Osteocyte (in vitro differentiated cells): ENCODE measurements at regions not wholly inside any gene's neighbourhood (a gene's known extent, or its start where the extent isn't known, plus 50 kb on each side); places are given as distances from the start of the nearest gene placed in this dataset.

Experiments
- DNase-seq: peaks from one replicate; pipeline ENCODE4 v3.0.0; 2021; ENCODE audit warnings: mixed read lengths; ENCODE audit not compliant: unreplicated experiment; ENCODE audit errors: extremely low spot score
- H3K27ac Mint-ChIP-seq: one replicate; pipeline ENCODE4 v1.8.0; 2021; ENCODE audit warnings: mild to moderate bottlenecking, mixed read lengths; ENCODE audit not compliant: unreplicated experiment
- H3K27me3 Mint-ChIP-seq: one replicate; pipeline ENCODE4 v1.8.0; 2021; ENCODE audit warnings: mixed read lengths; ENCODE audit not compliant: unreplicated experiment
- H3K36me3 Mint-ChIP-seq: one replicate; pipeline ENCODE4 v1.8.0; 2021; ENCODE audit warnings: mixed read lengths; ENCODE audit not compliant: unreplicated experiment
- H3K4me1 Mint-ChIP-seq: one replicate; pipeline ENCODE4 v1.8.0; 2021; ENCODE audit warnings: mixed read lengths; ENCODE audit not compliant: unreplicated experiment
- H3K4me3 Mint-ChIP-seq: one replicate; pipeline ENCODE4 v1.8.0; 2021; ENCODE audit warnings: mild to moderate bottlenecking, moderate library complexity, mixed read lengths; ENCODE audit not compliant: unreplicated experiment
- H3K9me3 Mint-ChIP-seq: one replicate; pipeline ENCODE4 v1.8.0; 2021; ENCODE audit warnings: mixed read lengths; ENCODE audit not compliant: unreplicated experiment
- TF ChIP-seq, protein P1 (sequence below): fragments of 200-600 bp; sonication (generic); IDR thresholded peaks from 2 replicates; pipeline ENCODE4 v1.5.0; 2021; ENCODE audit warnings: antibody characterized with exemption, mild to moderate bottlenecking, moderate library complexity

DNA sequence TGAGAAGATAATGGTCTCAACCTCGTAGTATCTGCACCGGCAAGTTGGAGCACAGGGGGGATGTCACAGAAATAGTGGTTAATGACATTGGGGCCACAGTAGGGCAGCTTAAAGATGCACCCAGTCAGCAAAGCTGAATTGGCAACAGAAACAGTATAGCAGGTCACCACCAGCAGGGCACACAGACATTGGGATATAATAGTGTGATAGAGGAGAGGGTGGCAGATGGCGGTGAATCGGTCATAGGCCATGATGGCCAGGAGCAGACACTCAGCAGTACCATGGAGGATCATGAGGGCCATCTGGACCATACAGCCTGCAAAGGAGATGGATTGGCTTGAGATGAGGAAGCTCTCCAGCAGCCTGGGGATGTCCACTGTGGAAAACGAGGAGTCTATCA is 106.0 kb upstream of the OR9Q1 start:
- TF ChIP-seq, protein P1, sequence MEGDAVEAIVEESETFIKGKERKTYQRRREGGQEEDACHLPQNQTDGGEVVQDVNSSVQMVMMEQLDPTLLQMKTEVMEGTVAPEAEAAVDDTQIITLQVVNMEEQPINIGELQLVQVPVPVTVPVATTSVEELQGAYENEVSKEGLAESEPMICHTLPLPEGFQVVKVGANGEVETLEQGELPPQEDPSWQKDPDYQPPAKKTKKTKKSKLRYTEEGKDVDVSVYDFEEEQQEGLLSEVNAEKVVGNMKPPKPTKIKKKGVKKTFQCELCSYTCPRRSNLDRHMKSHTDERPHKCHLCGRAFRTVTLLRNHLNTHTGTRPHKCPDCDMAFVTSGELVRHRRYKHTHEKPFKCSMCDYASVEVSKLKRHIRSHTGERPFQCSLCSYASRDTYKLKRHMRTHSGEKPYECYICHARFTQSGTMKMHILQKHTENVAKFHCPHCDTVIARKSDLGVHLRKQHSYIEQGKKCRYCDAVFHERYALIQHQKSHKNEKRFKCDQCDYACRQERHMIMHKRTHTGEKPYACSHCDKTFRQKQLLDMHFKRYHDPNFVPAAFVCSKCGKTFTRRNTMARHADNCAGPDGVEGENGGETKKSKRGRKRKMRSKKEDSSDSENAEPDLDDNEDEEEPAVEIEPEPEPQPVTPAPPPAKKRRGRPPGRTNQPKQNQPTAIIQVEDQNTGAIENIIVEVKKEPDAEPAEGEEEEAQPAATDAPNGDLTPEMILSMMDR: no peak
- H3K9me3 Mint-ChIP-seq: peaks cover 10% of the 10 kb centered on the region
- no peak for DNase-seq
- H3K4me3 Mint-ChIP-seq: no peak overlapping the region
- H3K36me3 Mint-ChIP-seq: no peaks in the 10 kb centered on the region
- H3K4me1 Mint-ChIP-seq: no peaks in the 10 kb centered on the region
- no peaks in the 10 kb centered on the region for H3K27me3 Mint-ChIP-seq
- no peak overlapping the region for H3K27ac Mint-ChIP-seq

GRCh38 chr11:57920971-57921370 is 102.7 kb upstream of the OR9Q1 start:
- no peak for DNase-seq
- Mint-ChIP-seq H3K27ac (no peak overlapping the region), H3K4me1 (no peaks in the 10 kb centered on the region), H3K27me3 (no peaks in the 10 kb centered on the region), H3K36me3 (no peaks in the 10 kb centered on the region), H3K4me3 (no peak overlapping the region), H3K9me3 (peaks cover 3% of the 10 kb centered on the region)
- TF ChIP-seq, protein P1: no peak

GRCh38 chr11:57932105-57932504 is 91.6 kb upstream of the OR9Q1 start:
- TF ChIP-seq, protein P1: no peak
- Mint-ChIP-seq H3K9me3 (no peaks in the 10 kb centered on the region), H3K4me1 (no peaks in the 10 kb centered on the region), H3K36me3 (no peaks in the 10 kb centered on the region), H3K27ac (no peak overlapping the region), H3K4me3 (no peak overlapping the region), H3K27me3 (no peaks in the 10 kb centered on the region)
- DNase-seq: no peak

DNA sequence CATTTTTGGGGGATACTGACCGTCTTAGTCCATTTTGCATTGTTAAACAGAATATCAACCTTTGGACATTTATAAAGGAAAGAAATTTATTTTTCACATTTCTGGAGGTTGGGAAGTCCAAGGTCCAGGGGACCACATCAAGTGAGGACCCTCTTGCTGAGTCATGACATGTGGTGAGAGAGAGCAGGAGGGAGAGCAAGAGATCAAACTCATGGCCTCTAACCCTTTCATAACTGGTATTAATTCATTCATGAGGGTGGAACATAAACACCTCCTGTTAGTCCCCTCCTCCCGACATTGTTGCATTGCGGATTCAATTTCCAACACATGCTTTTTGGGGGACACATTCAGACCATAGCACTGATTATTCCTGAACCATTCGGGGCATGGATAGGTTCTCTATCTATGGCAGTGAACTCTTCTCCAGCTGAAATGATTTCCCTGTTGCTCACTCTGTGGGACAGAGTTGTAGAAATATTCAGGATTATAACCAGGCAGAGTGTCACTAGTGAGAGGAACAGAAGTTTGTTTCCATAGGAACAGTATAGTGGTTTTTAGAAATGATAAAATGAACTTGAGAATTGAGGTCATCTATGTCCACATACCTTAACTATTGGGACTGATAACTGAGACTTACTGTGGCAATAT is 88.2 kb upstream of the OR9Q1 start:
- Mint-ChIP-seq H3K9me3 (no peaks in the 10 kb centered on the region), H3K36me3 (no peaks in the 10 kb centered on the region), H3K27me3 (no peaks in the 10 kb centered on the region), H3K4me3 (no peak overlapping the region), H3K4me1 (no peaks in the 10 kb centered on the region), H3K27ac (no peak overlapping the region)
- DNase-seq: no peak
- TF ChIP-seq, protein P1: no peak

DNA sequence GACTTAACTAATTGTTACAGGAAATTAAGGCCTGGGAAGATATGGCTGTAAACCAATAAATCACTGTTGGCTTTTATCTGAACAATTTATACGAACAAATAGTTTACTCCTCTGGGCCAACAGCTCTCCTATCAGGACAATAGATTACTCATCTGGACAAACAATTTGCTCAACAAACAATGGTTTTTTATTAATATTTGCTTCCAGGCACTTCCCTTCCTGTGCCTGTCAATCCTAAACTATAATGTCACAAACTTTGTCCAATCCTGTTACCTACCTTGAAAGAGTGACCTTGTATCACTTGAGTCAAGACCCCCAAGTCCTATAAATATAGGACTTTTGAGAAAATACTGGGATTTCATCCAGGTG is 87.6 kb upstream of the OR9Q1 start:
- TF ChIP-seq, protein P1: no peak
- Mint-ChIP-seq H3K27ac (no peak overlapping the region), H3K27me3 (no peaks in the 10 kb centered on the region), H3K36me3 (no peaks in the 10 kb centered on the region), H3K4me1 (no peaks in the 10 kb centered on the region), H3K9me3 (no peaks in the 10 kb centered on the region), H3K4me3 (no peak overlapping the region)
- DNase-seq: no peak
